ENCODE measurements at regions not wholly inside any gene's neighbourhood (a gene's known extent, or its start where the extent isn't known, plus 50 kb on each side); places are given as distances from the start of the nearest gene placed in this dataset.

DNA sequence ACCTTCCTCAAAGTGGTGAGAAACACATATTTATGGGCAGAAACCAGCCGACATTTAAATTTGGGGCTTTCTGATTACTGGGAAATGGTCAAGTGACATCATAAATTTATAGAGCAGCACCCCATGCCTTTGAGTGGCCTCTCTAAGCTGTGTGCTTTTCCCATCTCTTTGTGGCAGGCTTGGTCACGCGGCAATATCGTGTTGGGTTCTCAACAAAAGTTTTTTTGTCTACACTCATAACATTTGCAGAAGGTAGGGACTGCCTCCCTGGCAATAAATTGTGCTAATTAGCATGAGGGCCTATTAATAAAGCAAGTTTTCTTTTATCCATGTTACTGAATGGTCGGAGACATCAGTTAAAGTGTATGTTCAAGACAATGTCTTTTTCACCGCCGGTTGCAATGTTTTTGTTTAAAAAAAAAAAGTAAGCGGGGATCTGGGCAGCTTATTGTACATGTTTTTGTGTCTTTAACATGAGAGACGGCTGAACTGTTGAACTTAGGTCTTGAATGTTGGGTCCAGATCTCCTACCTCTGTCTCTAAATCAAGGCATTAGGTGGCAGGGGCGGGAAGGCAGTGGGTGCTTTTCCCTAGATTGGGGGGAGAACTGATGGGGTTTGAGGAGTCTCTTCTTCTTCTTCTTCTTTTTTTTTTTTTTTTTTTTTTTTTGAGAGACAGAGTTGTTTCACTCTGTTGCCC, 193.3 kb downstream of the PHETA1 start:
- Histone ChIP-seq H3K9me2 (ENCODE audit: insufficient read depth) (no peaks in the 10 kb centered on the region), H3K4me3 (no peak overlapping the region), H3K36me3 (ENCODE audit: insufficient read depth) (no peaks in the 10 kb centered on the region), H3K27me3 (ENCODE audit: insufficient read depth) (no peaks in the 10 kb centered on the region), H2AFZ (no peak overlapping the region), H4K20me1 (replicated peaks; ENCODE audit: insufficient read depth) (no peaks in the 10 kb centered on the region), H3F3A (replicated peaks; ENCODE audit: low read depth) (no peaks in the 10 kb centered on the region), H3K79me2 (replicated peaks; ENCODE audit: insufficient read depth) (0 out of 2 replicates have a peak, but pooled peaks cover 4% of the 10 kb centered on the region), H3K4me1 (ENCODE audit: insufficient read depth) (no peaks in the 10 kb centered on the region), H3K4me2 (no peak overlapping the region), H3K27ac (ENCODE audit: low read depth) (no peak overlapping the region)
- no peak for DNase-seq (ENCODE audit: low spot score)
- TF ChIP-seq ZNF331 (CRISPR knock-in tag; IDR thresholded peaks at IDR 0.05; ENCODE audit: low read depth) = no peak
- TF ChIP-seq, protein P1, sequence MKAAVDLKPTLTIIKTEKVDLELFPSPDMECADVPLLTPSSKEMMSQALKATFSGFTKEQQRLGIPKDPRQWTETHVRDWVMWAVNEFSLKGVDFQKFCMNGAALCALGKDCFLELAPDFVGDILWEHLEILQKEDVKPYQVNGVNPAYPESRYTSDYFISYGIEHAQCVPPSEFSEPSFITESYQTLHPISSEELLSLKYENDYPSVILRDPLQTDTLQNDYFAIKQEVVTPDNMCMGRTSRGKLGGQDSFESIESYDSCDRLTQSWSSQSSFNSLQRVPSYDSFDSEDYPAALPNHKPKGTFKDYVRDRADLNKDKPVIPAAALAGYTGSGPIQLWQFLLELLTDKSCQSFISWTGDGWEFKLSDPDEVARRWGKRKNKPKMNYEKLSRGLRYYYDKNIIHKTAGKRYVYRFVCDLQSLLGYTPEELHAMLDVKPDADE (IDR thresholded peaks at IDR 0.05) = no peak
- no peak for TF ChIP-seq JUNB (IDR thresholded peaks at IDR 0.05; ENCODE audit: unreplicated experiment)
- TF ChIP-seq ZNF114 (CRISPR knock-in tag; IDR thresholded peaks at IDR 0.05) = no peak
- no peak for TF ChIP-seq CREB1 (CRISPR knock-in tag; IDR thresholded peaks at IDR 0.05; ENCODE audit: low read depth)
- TF ChIP-seq, protein P2, sequence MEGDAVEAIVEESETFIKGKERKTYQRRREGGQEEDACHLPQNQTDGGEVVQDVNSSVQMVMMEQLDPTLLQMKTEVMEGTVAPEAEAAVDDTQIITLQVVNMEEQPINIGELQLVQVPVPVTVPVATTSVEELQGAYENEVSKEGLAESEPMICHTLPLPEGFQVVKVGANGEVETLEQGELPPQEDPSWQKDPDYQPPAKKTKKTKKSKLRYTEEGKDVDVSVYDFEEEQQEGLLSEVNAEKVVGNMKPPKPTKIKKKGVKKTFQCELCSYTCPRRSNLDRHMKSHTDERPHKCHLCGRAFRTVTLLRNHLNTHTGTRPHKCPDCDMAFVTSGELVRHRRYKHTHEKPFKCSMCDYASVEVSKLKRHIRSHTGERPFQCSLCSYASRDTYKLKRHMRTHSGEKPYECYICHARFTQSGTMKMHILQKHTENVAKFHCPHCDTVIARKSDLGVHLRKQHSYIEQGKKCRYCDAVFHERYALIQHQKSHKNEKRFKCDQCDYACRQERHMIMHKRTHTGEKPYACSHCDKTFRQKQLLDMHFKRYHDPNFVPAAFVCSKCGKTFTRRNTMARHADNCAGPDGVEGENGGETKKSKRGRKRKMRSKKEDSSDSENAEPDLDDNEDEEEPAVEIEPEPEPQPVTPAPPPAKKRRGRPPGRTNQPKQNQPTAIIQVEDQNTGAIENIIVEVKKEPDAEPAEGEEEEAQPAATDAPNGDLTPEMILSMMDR (conservative IDR thresholded peaks at IDR 0.05; ENCODE audit: low read depth in 2 of 2) = no peak
- TF ChIP-seq STAT1 (IDR thresholded peaks at IDR 0.05; ENCODE audit: unreplicated experiment) = no peak
- no peak for TF ChIP-seq POLR2AphosphoS5 (IDR thresholded peaks at IDR 0.05; ENCODE audit: low read depth)
- TF ChIP-seq, protein P3, sequence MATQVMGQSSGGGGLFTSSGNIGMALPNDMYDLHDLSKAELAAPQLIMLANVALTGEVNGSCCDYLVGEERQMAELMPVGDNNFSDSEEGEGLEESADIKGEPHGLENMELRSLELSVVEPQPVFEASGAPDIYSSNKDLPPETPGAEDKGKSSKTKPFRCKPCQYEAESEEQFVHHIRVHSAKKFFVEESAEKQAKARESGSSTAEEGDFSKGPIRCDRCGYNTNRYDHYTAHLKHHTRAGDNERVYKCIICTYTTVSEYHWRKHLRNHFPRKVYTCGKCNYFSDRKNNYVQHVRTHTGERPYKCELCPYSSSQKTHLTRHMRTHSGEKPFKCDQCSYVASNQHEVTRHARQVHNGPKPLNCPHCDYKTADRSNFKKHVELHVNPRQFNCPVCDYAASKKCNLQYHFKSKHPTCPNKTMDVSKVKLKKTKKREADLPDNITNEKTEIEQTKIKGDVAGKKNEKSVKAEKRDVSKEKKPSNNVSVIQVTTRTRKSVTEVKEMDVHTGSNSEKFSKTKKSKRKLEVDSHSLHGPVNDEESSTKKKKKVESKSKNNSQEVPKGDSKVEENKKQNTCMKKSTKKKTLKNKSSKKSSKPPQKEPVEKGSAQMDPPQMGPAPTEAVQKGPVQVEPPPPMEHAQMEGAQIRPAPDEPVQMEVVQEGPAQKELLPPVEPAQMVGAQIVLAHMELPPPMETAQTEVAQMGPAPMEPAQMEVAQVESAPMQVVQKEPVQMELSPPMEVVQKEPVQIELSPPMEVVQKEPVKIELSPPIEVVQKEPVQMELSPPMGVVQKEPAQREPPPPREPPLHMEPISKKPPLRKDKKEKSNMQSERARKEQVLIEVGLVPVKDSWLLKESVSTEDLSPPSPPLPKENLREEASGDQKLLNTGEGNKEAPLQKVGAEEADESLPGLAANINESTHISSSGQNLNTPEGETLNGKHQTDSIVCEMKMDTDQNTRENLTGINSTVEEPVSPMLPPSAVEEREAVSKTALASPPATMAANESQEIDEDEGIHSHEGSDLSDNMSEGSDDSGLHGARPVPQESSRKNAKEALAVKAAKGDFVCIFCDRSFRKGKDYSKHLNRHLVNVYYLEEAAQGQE (IDR thresholded peaks at IDR 0.05; ENCODE audit: unreplicated experiment) = no peak
- no peak for TF ChIP-seq EZH2phosphoT487 (IDR thresholded peaks at IDR 0.05; ENCODE audit: unreplicated experiment)
- TF ChIP-seq EZH2 (IDR thresholded peaks at IDR 0.05; ENCODE audit: low read depth, unreplicated experiment) = no peak
- TF ChIP-seq, protein P4, sequence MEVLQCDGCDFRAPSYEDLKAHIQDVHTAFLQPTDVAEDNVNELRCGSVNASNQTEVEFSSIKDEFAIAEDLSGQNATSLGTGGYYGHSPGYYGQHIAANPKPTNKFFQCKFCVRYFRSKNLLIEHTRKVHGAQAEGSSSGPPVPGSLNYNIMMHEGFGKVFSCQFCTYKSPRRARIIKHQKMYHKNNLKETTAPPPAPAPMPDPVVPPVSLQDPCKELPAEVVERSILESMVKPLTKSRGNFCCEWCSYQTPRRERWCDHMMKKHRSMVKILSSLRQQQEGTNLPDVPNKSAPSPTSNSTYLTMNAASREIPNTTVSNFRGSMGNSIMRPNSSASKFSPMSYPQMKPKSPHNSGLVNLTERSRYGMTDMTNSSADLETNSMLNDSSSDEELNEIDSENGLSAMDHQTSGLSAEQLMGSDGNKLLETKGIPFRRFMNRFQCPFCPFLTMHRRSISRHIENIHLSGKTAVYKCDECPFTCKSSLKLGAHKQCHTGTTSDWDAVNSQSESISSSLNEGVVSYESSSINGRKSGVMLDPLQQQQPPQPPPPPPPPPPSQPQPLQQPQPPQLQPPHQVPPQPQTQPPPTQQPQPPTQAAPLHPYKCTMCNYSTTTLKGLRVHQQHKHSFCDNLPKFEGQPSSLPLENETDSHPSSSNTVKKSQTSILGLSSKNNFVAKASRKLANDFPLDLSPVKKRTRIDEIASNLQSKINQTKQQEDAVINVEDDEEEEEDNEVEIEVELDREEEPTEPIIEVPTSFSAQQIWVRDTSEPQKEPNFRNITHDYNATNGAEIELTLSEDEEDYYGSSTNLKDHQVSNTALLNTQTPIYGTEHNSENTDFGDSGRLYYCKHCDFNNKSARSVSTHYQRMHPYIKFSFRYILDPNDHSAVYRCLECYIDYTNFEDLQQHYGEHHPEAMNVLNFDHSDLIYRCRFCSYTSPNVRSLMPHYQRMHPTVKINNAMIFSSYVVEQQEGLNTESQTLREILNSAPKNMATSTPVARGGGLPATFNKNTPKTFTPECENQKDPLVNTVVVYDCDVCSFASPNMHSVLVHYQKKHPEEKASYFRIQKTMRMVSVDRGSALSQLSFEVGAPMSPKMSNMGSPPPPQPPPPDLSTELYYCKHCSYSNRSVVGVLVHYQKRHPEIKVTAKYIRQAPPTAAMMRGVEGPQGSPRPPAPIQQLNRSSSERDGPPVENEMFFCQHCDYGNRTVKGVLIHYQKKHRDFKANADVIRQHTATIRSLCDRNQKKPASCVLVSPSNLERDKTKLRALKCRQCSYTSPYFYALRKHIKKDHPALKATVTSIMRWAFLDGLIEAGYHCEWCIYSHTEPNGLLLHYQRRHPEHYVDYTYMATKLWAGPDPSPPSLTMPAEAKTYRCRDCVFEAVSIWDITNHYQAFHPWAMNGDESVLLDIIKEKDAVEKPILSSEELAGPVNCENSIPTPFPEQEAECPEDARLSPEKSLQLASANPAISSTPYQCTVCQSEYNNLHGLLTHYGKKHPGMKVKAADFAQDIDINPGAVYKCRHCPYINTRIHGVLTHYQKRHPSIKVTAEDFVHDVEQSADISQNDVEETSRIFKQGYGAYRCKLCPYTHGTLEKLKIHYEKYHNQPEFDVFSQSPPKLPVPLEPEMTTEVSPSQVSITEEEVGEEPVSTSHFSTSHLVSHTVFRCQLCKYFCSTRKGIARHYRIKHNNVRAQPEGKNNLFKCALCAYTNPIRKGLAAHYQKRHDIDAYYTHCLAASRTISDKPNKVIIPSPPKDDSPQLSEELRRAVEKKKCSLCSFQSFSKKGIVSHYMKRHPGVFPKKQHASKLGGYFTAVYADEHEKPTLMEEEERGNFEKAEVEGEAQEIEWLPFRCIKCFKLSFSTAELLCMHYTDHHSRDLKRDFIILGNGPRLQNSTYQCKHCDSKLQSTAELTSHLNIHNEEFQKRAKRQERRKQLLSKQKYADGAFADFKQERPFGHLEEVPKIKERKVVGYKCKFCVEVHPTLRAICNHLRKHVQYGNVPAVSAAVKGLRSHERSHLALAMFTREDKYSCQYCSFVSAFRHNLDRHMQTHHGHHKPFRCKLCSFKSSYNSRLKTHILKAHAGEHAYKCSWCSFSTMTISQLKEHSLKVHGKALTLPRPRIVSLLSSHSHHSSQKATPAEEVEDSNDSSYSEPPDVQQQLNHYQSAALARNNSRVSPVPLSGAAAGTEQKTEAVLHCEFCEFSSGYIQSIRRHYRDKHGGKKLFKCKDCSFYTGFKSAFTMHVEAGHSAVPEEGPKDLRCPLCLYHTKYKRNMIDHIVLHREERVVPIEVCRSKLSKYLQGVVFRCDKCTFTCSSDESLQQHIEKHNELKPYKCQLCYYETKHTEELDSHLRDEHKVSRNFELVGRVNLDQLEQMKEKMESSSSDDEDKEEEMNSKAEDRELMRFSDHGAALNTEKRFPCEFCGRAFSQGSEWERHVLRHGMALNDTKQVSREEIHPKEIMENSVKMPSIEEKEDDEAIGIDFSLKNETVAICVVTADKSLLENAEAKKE (CRISPR knock-in tag; IDR thresholded peaks at IDR 0.05) = no peak
- no peaks in the 10 kb centered on the region for H3K36me3 Mint-ChIP-seq (ENCODE audit: low read depth)
- H3K27me3 Mint-ChIP-seq (ENCODE audit: insufficient read depth, low read depth, poor library complexity) = peaks cover 13% of the 10 kb centered on the region
- H3K4me1 Mint-ChIP-seq = peaks cover 4% of the 10 kb centered on the region; the same call in 2 of the 3 replicates
- H3K9me3 Mint-ChIP-seq = no peaks in the 10 kb centered on the region
- no peak overlapping the region for H3K27ac Mint-ChIP-seq
- no peak for ATAC-seq
- H3K4me3 Mint-ChIP-seq = no peak overlapping the region
